Right lobe of liver (tissue), 4 donors: ENCODE measurements at regions not wholly inside any gene's neighbourhood (a gene's known extent, or its start where the extent isn't known, plus 50 kb on each side); places are given as distances from the start of the nearest gene placed in this dataset.

Experiments used
- CTCF ChIP-seq, 4 donors: fragments of 200-600 bp in 3 of 4; fragments of 450-650 bp in 1 of 4; IDR thresholded peaks; one replicate each; pipeline versions ENCODE4 v1.5.1 to v1.8.0; 2016 to 2022; ENCODE audit warnings: antibody characterized with exemption in 4 of 4, mild to moderate bottlenecking in 2 of 4
- POLR2A ChIP-seq: fragments of 450-650 bp; IDR thresholded peaks from one replicate; pipeline ENCODE4 v1.6.1; 2017; ENCODE audit warnings: antibody characterized with exemption, mild to moderate bottlenecking
- donor health status: DM: no; HTN: no; CAD: no.
- donor health status: DM: no; HTN: no; CAD: no.
- donor health status: DM: no; HTN: yes; CAD: no.

- no peak for TF ChIP-seq CTCF (IDR thresholded peaks at IDR 0.05)
- no peak for TF ChIP-seq POLR2A
Measured at GRCh38 chr9:118418887-118419565, 714.8 kb downstream of the TLR4 start.
